ENCODE measurements at regions not wholly inside any gene's neighbourhood (a gene's known extent, or its start where the extent isn't known, plus 50 kb on each side); places are given as distances from the start of the nearest gene placed in this dataset.
"Not testable (repeated sequence)": the region's sequence is repeated elsewhere in the genome, so short reads cannot be mapped to it uniquely, and the experiment has no call there.

GRCh38 chr12:114056351-114056750 is 90.2 kb upstream of the RBM19 start:
- H3K4me2 ChIP-seq (ENCODE audit: control insufficient read depth, insufficient read depth); SMC1A ChIA-PET (ENCODE audit: uncharacterized antibody, unreplicated experiment); H3K79me2 ChIP-seq (ENCODE audit: control insufficient read depth, insufficient read depth, low read length); POLR2A ChIA-PET; RAD21 ChIA-PET (ENCODE audit: unreplicated experiment); BruUV-seq (replicated peaks); H3K4me1 ChIP-seq (ENCODE audit: control insufficient read depth, insufficient read depth, low read length); H3K27me3 ChIP-seq (replicated peaks in 1 of 2; ENCODE audit: control insufficient read depth in 2 of 2, insufficient read depth in 2 of 2, low read length in 1 of 2); ATAC-seq; in situ Hi-C loops (cut with MboI); H3K36me3 ChIP-seq (ENCODE audit: control insufficient read depth in 2 of 2, insufficient read depth in 2 of 2, low read length in 1 of 2); intact Hi-C loops (cut with micrococcal nuclease; ENCODE audit: unreplicated experiment); H3K27ac ChIP-seq (ENCODE audit: control insufficient read depth, insufficient read depth); H4K20me1 ChIP-seq (ENCODE audit: control insufficient read depth, insufficient read depth); H3K4me3 ChIP-seq; H3K9me3 ChIP-seq (replicated peaks; ENCODE audit: control insufficient read depth, insufficient read depth, low read length); FAIRE-seq; DNase-seq (ENCODE audit: low read depth, low spot score); H2AFZ ChIP-seq (ENCODE audit: control insufficient read depth, low read depth, low read length); H3K9ac ChIP-seq (ENCODE audit: control insufficient read depth, insufficient read depth, low read length): not testable (repeated sequence)
- CTCF ChIA-PET, result interaction anchor here (1.1 kb wide), 1 partner anchor 27 kb away, joined by 3 read pairs; no protein-coding TSS in a partner anchor
- 27% methylated on average over 8 of the region's 8 CpGs for WGBS (ENCODE audit: insufficient coverage, insufficient replicate concordance, low lambda C conversion rate, missing lambda C conversion rate)

- BruUV-seq (replicated peaks), result no TSS peak
- no peak for FAIRE-seq
- SMC1A ChIA-PET (ENCODE audit: uncharacterized antibody, unreplicated experiment), result no interaction called here
Observed at GRCh38 chr12:114054982-114055381, 88.9 kb upstream of the RBM19 start.

More at GRCh38 chr12:114054982-114055381, 88.9 kb upstream of the RBM19 start:
- TF ChIP-seq NRF1 (conservative IDR thresholded peaks at IDR 0.05; ENCODE audit: low read depth, low read length) (no peak), NR2C2 (IDR thresholded peaks at IDR 0.05; ENCODE audit: borderline replicate concordance, control insufficient read depth, insufficient read length, low read depth) (no peak), SP1 (IDR thresholded peaks at IDR 0.05; ENCODE audit: low read depth, low read length) (no peak), MLLT1 (IDR thresholded peaks at IDR 0.05) (no peak), RELA (IDR thresholded peaks at IDR 0.05; ENCODE audit: borderline replicate concordance, partially characterized antibody) (no peak), IKZF1 (conservative IDR thresholded peaks at IDR 0.05) (no peak), MEF2A (IDR thresholded peaks at IDR 0.05; ENCODE audit: insufficient read depth, low read depth, low read length) (no peak), SUPT20H (IDR thresholded peaks at IDR 0.05; ENCODE audit: borderline replicate concordance, control insufficient read depth, low read depth, low read length) (no peak)
- RAD21 ChIA-PET (ENCODE audit: unreplicated experiment), result no interaction called here
- Histone ChIP-seq H3K27ac (ENCODE audit: control insufficient read depth, insufficient read depth) (no peak overlapping the region), H3K9ac (ENCODE audit: control insufficient read depth, insufficient read depth, low read length) (no peak overlapping the region), H3K4me3 (no peak overlapping the region), H3K9me3 (replicated peaks; ENCODE audit: control insufficient read depth, insufficient read depth, low read length) (no peaks in the 10 kb centered on the region), H3K79me2 (ENCODE audit: control insufficient read depth, insufficient read depth, low read length) (no peaks in the 10 kb centered on the region), H3K4me1 (ENCODE audit: control insufficient read depth, insufficient read depth, low read length) (no peaks in the 10 kb centered on the region), H4K20me1 (ENCODE audit: control insufficient read depth, insufficient read depth) (no peaks in the 10 kb centered on the region), H3K36me3 (ENCODE audit: control insufficient read depth in 2 of 2, insufficient read depth in 2 of 2, low read length in 1 of 2) (no peaks in the 10 kb centered on the region), H3K27me3 (replicated peaks in 1 of 2; ENCODE audit: control insufficient read depth in 2 of 2, insufficient read depth in 2 of 2, low read length in 1 of 2) (no peaks in the 10 kb centered on the region), H3K4me2 (ENCODE audit: control insufficient read depth, insufficient read depth) (no peak overlapping the region), H2AFZ (ENCODE audit: control insufficient read depth, low read depth, low read length) (no peak overlapping the region)
- no peak for DNase-seq (ENCODE audit: low read depth, low spot score)
- CTCF ChIA-PET, result no interaction called here
- intact Hi-C loops (cut with micrococcal nuclease; ENCODE audit: unreplicated experiment) (no loop called here), in situ Hi-C loops (cut with MboI) (no loop called here)
- ATAC-seq, result no peak
- 17% methylated on average over 7 of the region's 7 CpGs for WGBS (ENCODE audit: insufficient coverage, insufficient replicate concordance, low lambda C conversion rate, missing lambda C conversion rate)
- POLR2A ChIA-PET, result no interaction called here

All from GM12878 (cell line).